ENCODE measurements at regions not wholly inside any gene's neighbourhood (a gene's known extent, or its start where the extent isn't known, plus 50 kb on each side); places are given as distances from the start of the nearest gene placed in this dataset.
A peak's percentile ranks its signal among the peaks of the same experiment; 100 is the strongest.

DNA sequence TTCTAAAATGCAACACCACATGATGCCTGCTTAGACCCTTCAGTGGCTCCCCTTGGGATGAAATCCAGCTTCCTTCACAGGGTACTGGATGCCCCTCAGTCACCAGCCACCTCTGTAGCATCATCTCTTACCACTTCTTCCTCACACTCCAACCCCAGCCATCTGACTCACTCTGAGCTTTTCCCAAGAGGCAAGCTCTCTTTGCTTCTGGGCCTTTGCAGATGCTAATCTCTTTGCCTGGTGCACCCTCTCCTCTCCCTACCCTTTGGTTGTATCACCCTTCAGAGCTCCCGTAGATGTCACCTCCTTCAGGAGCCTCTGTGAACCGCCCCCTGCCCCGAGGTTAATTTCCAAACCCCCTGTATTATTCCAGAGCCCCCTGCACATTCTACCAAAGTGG lies 164.8 kb upstream of the ZC3H12A start:
- TF ChIP-seq, protein P1, sequence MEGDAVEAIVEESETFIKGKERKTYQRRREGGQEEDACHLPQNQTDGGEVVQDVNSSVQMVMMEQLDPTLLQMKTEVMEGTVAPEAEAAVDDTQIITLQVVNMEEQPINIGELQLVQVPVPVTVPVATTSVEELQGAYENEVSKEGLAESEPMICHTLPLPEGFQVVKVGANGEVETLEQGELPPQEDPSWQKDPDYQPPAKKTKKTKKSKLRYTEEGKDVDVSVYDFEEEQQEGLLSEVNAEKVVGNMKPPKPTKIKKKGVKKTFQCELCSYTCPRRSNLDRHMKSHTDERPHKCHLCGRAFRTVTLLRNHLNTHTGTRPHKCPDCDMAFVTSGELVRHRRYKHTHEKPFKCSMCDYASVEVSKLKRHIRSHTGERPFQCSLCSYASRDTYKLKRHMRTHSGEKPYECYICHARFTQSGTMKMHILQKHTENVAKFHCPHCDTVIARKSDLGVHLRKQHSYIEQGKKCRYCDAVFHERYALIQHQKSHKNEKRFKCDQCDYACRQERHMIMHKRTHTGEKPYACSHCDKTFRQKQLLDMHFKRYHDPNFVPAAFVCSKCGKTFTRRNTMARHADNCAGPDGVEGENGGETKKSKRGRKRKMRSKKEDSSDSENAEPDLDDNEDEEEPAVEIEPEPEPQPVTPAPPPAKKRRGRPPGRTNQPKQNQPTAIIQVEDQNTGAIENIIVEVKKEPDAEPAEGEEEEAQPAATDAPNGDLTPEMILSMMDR (IDR thresholded peaks at IDR 0.05; ENCODE audit: extremely low read depth, missing control alignments): no peak
- no peak for DNase-seq (ENCODE audit: low spot score)

GRCh38 chr1:37310064-37310463 lies 164.3 kb upstream of the ZC3H12A start:
- TF ChIP-seq, protein P1 (IDR thresholded peaks at IDR 0.05; ENCODE audit: extremely low read depth, missing control alignments): no peak
- no peak for DNase-seq (ENCODE audit: low spot score)

DNA sequence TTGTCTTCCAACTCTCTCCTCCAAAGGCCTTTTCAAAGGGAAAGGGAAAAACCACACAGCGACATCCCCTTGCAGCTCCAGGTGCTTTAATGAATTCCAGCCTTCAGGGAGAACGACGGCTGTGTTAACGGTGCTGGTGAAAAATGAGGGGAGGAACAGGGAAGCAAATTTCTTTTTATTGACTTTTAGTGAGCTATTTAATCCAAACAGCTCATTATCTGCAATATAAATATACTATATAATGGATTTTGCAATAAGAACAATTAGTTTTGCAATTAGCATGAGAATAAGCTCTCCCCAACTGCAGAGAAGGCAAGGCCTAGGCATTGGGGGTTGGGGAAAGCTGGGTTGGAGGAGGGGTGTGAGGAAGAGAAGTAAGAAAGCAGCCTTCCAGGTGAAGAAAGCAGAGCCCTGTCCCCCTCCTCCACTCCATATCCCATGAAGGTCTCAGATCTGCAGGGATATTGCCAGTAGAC lies 159.0 kb upstream of the ZC3H12A start:
- DNase-seq (ENCODE audit: low spot score): no peak
- TF ChIP-seq, protein P1 (IDR thresholded peaks at IDR 0.05; ENCODE audit: extremely low read depth, missing control alignments): no peak

- TF ChIP-seq, protein P1 (IDR thresholded peaks at IDR 0.05; ENCODE audit: extremely low read depth, missing control alignments): no peak
- DNase-seq (ENCODE audit: low spot score): no peak
Observed at GRCh38 chr1:37317870-37318467, 156.4 kb upstream of the ZC3H12A start.

GRCh38 chr1:37318490-37318889 lies 155.9 kb upstream of the ZC3H12A start:
- TF ChIP-seq, protein P1 (IDR thresholded peaks at IDR 0.05; ENCODE audit: extremely low read depth, missing control alignments): no peak
- no peak for DNase-seq (ENCODE audit: low spot score)

GRCh38 chr1:37319284-37319683 lies 155.1 kb upstream of the ZC3H12A start:
- TF ChIP-seq, protein P1 (IDR thresholded peaks at IDR 0.05; ENCODE audit: extremely low read depth, missing control alignments): no peak
- no peak for DNase-seq (ENCODE audit: low spot score)

DNA sequence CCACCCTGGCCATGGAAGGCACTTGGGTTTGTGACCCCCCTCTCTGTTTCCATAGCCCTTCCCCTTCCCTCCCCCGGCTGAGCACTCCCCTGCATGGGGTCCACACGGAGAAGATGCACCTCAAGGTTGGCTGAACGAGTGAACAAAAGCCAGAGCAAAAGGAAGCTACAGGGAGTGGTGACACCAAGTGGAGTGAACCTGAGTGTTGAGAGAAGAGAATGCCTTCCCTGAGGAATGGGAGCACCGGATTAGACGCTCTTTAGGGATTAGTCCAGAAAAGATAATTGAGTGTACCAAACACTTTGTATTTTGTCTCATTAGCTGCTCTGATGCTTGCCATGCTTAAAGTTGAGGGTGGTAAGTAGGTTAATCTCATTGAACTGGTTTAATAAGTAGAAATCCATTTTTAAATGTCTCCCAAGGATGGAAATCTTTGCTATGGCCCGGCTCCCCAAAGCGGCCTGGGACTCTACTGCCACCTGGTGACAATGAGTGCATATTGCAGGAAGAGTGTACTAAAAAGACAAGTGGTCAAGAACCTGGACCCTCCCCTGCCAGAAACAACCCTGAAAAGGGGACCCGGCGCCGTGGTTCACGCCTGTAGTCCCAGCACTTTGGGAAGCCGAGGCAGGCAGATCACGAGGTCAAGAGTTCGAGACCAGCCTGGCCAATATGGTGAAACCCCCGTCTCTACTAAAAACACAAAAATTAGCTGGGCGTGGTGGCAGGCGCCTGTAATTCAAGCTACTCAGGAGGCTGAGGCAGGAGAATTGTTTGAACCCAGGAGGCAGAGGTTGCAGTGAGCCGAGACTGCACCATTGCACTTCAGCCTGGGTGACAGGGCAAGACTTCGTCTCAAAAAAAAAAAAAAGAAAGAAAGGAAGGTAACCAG lies 150.6 kb upstream of the ZC3H12A start:
- TF ChIP-seq, protein P1 (IDR thresholded peaks at IDR 0.05; ENCODE audit: extremely low read depth, missing control alignments): peak; percentile 59
- DNase-seq (ENCODE audit: low spot score): peak; percentile 72
